Kidney (tissue), 13 donors: ENCODE measurements at regions not wholly inside any gene's neighbourhood (a gene's known extent, or its start where the extent isn't known, plus 50 kb on each side); places are given as distances from the start of the nearest gene placed in this dataset.

ENCODE experiments used
- DNase-seq, 5 donors: peaks; one replicate each; pipeline ENCODE4 v3.0.0-alpha.2; 2013 to 2020
- FAIRE-seq: peaks from 2 replicates; lab custom pipeline; 2012; peaks lifted over from hg19 to GRCh38; lab: Jason Lieb, UNC
- H3K27ac ChIP-seq, 2 donors: one replicate each; pipeline ENCODE4 v1.7.0; 2013; ENCODE audit warnings: low read depth in 2 of 2, low read length in 2 of 2, inconsistent platforms in 1 of 2
- H3K27me3 ChIP-seq: one replicate; pipeline ENCODE4 v1.7.1; 2013; ENCODE audit warnings: low read length, inconsistent platforms; ENCODE audit not compliant: control insufficient read depth, insufficient read depth
- H3K36me3 ChIP-seq, 3 donors: one replicate each; pipeline versions ENCODE4 v1.7.0 to v1.7.1; 2013; ENCODE audit warnings: low read length in 3 of 3, control low read depth in 1 of 3, inconsistent platforms in 1 of 3; ENCODE audit not compliant: insufficient read depth in 3 of 3, control insufficient read depth in 2 of 3
- H3K4me1 ChIP-seq, 3 donors: one replicate each; pipeline versions ENCODE4 v1.7.0 to v1.7.1; 2013; ENCODE audit warnings: low read length in 3 of 3, inconsistent platforms in 1 of 3, low read depth in 1 of 3; ENCODE audit not compliant: control insufficient read depth in 2 of 3, insufficient read depth in 2 of 3
- H3K4me3 ChIP-seq, 3 donors: one replicate each; pipeline versions ENCODE4 v1.7.0 to v1.8.1; 2013; ENCODE audit warnings: low read length in 3 of 3, control low read depth in 1 of 3, inconsistent platforms in 1 of 3
- H3K9ac ChIP-seq, 3 donors: one replicate each; pipeline versions ENCODE4 v1.7.0 to v1.7.1; 2013; ENCODE audit warnings: low read length in 3 of 3, control low read depth in 1 of 3, inconsistent platforms in 1 of 3
- H3K9me3 ChIP-seq, 3 donors: one replicate each; pipeline versions ENCODE4 v1.7.0 to v1.7.1; 2013; ENCODE audit warnings: low read length in 3 of 3, control low read depth in 1 of 3, inconsistent platforms in 1 of 3; ENCODE audit not compliant: control insufficient read depth in 2 of 3, insufficient read depth in 1 of 3
- CTCF ChIP-seq: IDR thresholded peaks from 3 replicates; pipeline ENCODE4 v1.5.1; 2012; ENCODE audit warnings: mild to moderate bottlenecking, moderate library complexity, borderline replicate concordance; ENCODE audit not compliant: insufficient read depth; ENCODE audit errors: extremely low read depth
- intact Hi-C: fragments of 100-400 bp; cut with DNase I; formaldehyde crosslinking; loops from one replicate; pipeline ENCODE4 v1.11.1; 2022
- donor health status: control.
- donor health status: control.
- donor health status: control.
- donor health status: control.
- donor health status: control.
- donor health status: DM: yes; HTN: yes; CAD: no.
- donor health status: Normal renal cell carcinoma (clear cell type).

DNA sequence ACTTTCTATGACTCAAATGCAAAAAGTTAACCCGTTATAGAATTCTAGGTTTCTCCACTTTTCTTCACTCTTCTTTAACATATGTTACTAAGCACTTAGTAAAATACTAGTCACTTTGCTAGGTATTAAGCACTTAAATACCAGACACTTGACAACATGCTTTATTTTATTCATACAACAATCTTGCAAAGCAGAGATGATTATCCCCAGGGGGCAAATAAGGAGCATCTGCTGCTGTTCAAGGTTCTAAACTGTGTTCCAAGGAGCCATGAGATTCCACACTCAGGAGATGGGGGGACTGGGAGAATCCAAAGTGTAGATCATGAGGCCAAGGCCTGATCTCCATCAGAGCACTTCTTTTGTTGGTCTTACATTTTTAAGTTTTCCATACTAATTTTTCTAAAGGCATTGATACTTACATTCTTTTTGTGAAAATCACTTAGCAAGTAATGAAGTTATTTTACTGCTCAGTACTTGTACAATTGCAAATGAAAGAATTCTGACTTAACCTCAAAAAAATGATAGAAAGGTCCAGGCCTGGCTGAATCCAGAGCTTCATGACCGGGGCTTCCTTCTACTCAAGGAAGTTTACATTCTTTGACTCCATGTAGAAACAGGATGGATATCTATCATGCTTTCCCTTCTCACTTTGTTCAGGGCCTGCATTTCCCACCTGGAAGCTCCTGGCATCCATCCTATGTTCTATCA is 504.4 kb upstream of the WWC1 start:
- no peak overlapping the region for H3K27ac ChIP-seq
- H3K9me3 ChIP-seq, result no peaks in the 10 kb centered on the region
- FAIRE-seq (no peak), DNase-seq (no peak)
- H3K36me3 ChIP-seq, result no peaks in the 10 kb centered on the region
- no peak overlapping the region for H3K9ac ChIP-seq
- intact Hi-C loops, result no loop called here
- no peaks in the 10 kb centered on the region for H3K4me1 ChIP-seq
- no peak for TF ChIP-seq CTCF
- no peak overlapping the region for H3K4me3 ChIP-seq
- H3K27me3 ChIP-seq, result no peaks in the 10 kb centered on the region

- no peak for FAIRE-seq
These were observed 501.4 kb upstream of the WWC1 start for GRCh38 chr5:167790045-167790444.

GRCh38 chr5:167790462-167791260 is 500.8 kb upstream of the WWC1 start:
- Histone ChIP-seq H3K27me3 (no peaks in the 10 kb centered on the region), H3K4me3 (no peak overlapping the region), H3K9ac (no peak overlapping the region), H3K4me1 (no peaks in the 10 kb centered on the region), H3K36me3 (no peaks in the 10 kb centered on the region), H3K9me3 (no peaks in the 10 kb centered on the region), H3K27ac (no peak overlapping the region)
- no peak for FAIRE-seq
- no peak for DNase-seq
- intact Hi-C loops, result no loop called here
- TF ChIP-seq CTCF, result no peak

More at GRCh38 chr5:167790045-167790444, 501.4 kb upstream of the WWC1 start:
- H3K27me3 ChIP-seq, result no peaks in the 10 kb centered on the region
- no peak for TF ChIP-seq CTCF
- intact Hi-C loops, result no loop called here
- DNase-seq, result no peak
- H3K9ac ChIP-seq, result no peak overlapping the region
- no peaks in the 10 kb centered on the region for H3K36me3 ChIP-seq
- no peaks in the 10 kb centered on the region for H3K4me1 ChIP-seq
- H3K4me3 ChIP-seq, result no peak overlapping the region
- no peaks in the 10 kb centered on the region for H3K9me3 ChIP-seq
- no peak overlapping the region for H3K27ac ChIP-seq
